ENCODE measurements at regions not wholly inside any gene's neighbourhood (a gene's known extent, or its start where the extent isn't known, plus 50 kb on each side); places are given as distances from the start of the nearest gene placed in this dataset.

GRCh38 chr9:109903515-109904138 is 123.6 kb downstream of the PALM2AKAP2 start:
- peak; percentile 44 for TF ChIP-seq CTCF (IDR thresholded peaks at IDR 0.05)
- Histone ChIP-seq H3K27ac (no peak overlapping the region), H3K4me3 (no peak overlapping the region)
- no peak for DNase-seq (ENCODE audit: low spot score)

- Histone ChIP-seq H3K27ac (no peak overlapping the region), H3K4me3 (no peak overlapping the region)
- no peak for TF ChIP-seq CTCF (IDR thresholded peaks at IDR 0.05)
- DNase-seq (ENCODE audit: low spot score) = no peak
These were observed 124.7 kb downstream of the PALM2AKAP2 start for GRCh38 chr9:109904666-109905065.

- no peak overlapping the region for H3K4me3 ChIP-seq
- no peak for DNase-seq (ENCODE audit: low spot score)
- TF ChIP-seq CTCF (IDR thresholded peaks at IDR 0.05) = no peak
- H3K27ac ChIP-seq = no peak overlapping the region
These were observed 125.5 kb downstream of the PALM2AKAP2 start for GRCh38 chr9:109905472-109905871.

- H3K4me3 ChIP-seq = no peak overlapping the region
- no peak for DNase-seq (ENCODE audit: low spot score)
- H3K27ac ChIP-seq = peak overlapping the region in 1 of 2 donors; percentile 42
- TF ChIP-seq CTCF (IDR thresholded peaks at IDR 0.05) = no peak
These were observed 126.9 kb downstream of the PALM2AKAP2 start for GRCh38 chr9:109906766-109907382.

GRCh38 chr9:109907400-109907799 is 127.4 kb downstream of the PALM2AKAP2 start:
- peak overlapping the region in 1 of 2 donors; percentile 61 for H3K27ac ChIP-seq
- no peak for DNase-seq (ENCODE audit: low spot score)
- no peak overlapping the region for H3K4me3 ChIP-seq
- TF ChIP-seq CTCF (IDR thresholded peaks at IDR 0.05) = no peak

GRCh38 chr9:109907810-109908458 is 127.9 kb downstream of the PALM2AKAP2 start:
- H3K4me3 ChIP-seq = no peak overlapping the region
- DNase-seq (ENCODE audit: low spot score) = no peak
- H3K27ac ChIP-seq = peak overlapping the region in 1 of 2 donors; percentile 61
- TF ChIP-seq CTCF (IDR thresholded peaks at IDR 0.05) = no peak

Data from coronary artery (tissue), 2 donors.